ENCODE measurements at regions not wholly inside any gene's neighbourhood (a gene's known extent, or its start where the extent isn't known, plus 50 kb on each side); places are given as distances from the start of the nearest gene placed in this dataset.

DNA sequence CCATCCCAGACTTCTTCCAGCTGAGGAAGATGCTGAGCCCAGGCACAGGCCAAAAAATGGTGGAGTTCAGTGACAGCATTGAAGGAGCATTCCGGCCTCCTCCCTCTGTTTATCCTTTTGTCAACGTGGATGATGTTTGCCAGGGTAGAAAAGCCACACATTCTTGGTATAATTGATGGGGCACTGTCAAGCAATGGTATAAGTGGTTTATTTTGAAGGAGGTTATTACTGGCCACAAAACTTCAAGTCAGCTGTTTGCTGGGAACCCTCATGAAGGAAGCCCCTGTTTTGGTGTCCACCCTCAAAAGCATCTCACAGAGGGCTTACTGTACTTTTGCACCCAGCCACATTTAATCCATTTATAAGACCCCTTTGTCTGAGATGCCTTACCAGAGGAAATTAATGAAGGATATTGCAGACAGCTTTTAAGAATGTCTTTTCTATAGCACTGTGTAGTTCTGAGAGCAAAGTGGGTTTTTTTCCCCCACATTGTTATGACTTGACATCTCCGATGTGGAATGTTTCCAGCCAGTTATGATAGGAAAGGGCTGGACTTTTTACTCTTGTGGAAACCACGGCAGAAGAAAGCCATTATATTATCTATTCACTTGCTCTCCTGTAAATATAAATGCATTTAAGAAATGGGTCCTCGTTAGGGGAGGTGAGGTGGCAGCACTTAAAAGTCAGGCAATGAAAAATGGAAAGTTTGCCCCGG is 95.5 kb upstream of the SPATA31D4 start (continued):
- TF ChIP-seq REST (IDR thresholded peaks at IDR 0.05; ENCODE audit: low read depth, low read length) (no peak), EP300 (IDR thresholded peaks at IDR 0.05; ENCODE audit: borderline replicate concordance in 1 of 2, low read depth in 1 of 2, low read length in 1 of 2) (no peak), MAX (IDR thresholded peaks at IDR 0.05; ENCODE audit: low read depth) (no peak), NFIC (IDR thresholded peaks at IDR 0.05; ENCODE audit: borderline replicate concordance) (no peak), GATA2 (CRISPR knock-in tag; IDR thresholded peaks at IDR 0.05) (no peak), GABPA (IDR thresholded peaks at IDR 0.05; ENCODE audit: low read depth) (no peak), FOXM1 (IDR thresholded peaks at IDR 0.05; ENCODE audit: low read depth) (no peak), MEF2A (IDR thresholded peaks at IDR 0.05; ENCODE audit: borderline replicate concordance, low read depth) (no peak)
- TF ChIP-seq, protein P1, sequence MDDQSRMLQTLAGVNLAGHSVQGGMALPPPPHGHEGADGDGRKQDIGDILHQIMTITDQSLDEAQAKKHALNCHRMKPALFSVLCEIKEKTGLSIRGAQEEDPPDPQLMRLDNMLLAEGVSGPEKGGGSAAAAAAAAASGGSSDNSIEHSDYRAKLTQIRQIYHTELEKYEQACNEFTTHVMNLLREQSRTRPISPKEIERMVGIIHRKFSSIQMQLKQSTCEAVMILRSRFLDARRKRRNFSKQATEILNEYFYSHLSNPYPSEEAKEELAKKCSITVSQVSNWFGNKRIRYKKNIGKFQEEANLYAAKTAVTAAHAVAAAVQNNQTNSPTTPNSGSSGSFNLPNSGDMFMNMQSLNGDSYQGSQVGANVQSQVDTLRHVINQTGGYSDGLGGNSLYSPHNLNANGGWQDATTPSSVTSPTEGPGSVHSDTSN (IDR thresholded peaks at IDR 0.05) = no peak
- TF ChIP-seq, protein P2, sequence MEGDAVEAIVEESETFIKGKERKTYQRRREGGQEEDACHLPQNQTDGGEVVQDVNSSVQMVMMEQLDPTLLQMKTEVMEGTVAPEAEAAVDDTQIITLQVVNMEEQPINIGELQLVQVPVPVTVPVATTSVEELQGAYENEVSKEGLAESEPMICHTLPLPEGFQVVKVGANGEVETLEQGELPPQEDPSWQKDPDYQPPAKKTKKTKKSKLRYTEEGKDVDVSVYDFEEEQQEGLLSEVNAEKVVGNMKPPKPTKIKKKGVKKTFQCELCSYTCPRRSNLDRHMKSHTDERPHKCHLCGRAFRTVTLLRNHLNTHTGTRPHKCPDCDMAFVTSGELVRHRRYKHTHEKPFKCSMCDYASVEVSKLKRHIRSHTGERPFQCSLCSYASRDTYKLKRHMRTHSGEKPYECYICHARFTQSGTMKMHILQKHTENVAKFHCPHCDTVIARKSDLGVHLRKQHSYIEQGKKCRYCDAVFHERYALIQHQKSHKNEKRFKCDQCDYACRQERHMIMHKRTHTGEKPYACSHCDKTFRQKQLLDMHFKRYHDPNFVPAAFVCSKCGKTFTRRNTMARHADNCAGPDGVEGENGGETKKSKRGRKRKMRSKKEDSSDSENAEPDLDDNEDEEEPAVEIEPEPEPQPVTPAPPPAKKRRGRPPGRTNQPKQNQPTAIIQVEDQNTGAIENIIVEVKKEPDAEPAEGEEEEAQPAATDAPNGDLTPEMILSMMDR (IDR thresholded peaks at IDR 0.05) = no peak

DNA sequence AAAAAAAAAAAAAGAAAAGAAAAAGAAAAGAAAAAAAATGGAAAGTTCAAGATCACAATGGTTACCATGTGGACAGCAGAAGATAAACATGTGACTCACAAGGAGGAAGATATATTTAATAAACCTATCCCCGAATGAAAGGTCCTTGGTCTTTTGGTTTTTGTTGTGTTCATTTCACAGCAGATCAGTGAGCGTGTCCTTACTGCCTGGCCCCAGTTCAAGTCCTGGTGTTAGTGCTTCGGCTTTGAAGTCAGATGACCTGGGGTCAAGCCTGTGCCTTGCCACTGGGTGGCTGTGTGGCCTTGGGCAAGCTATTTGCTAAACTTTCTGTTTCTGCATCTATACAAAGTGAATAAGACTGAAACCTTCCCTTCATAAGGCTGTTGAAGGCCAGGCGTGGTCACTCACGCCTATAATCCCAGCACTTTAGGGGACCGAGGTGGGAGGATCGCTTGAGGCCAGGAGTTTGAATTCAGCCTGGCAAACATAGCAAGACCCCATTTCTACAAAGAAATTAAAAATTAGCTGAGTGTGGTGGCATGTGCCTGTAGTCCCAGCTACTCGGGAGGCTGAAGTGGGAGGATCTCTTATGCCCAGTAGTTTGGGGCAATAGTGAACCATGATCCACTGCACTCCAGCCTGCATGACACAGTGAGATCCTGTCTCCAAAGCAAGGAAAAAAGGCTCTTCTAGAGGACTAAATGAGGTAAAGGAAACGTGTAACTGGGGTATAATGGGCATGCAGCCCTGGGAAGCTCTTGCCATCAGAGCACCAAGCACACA is 94.5 kb upstream of the SPATA31D4 start:
- Histone ChIP-seq H3K4me3 (ENCODE audit: low read depth in 2 of 2, low read length in 1 of 2) (no peak overlapping the region), H3K9me2 (no peaks in the 10 kb centered on the region), H3K4me1 (ENCODE audit: control insufficient read depth in 1 of 2, insufficient read depth in 2 of 2, low read depth in 1 of 2, low read length in 1 of 2) (no peaks in the 10 kb centered on the region), H3K27ac (ENCODE audit: low read depth in 2 of 2, low read length in 1 of 2) (no peak overlapping the region), H3K36me3 (replicated peaks in 1 of 2; ENCODE audit: control insufficient read depth in 1 of 2, insufficient read depth in 2 of 2, low read length in 1 of 2) (no peaks in the 10 kb centered on the region), H3K9me3 (no peaks in the 10 kb centered on the region), H4K20me1 (ENCODE audit: insufficient read depth) (no peaks in the 10 kb centered on the region), H3K79me2 (ENCODE audit: insufficient read depth) (no peaks in the 10 kb centered on the region), H3F3A (replicated peaks; ENCODE audit: insufficient read depth) (no peaks in the 10 kb centered on the region), H3K27me3 (ENCODE audit: insufficient read depth) (no peaks in the 10 kb centered on the region), H3K9ac (no peak overlapping the region), H2AFZ (ENCODE audit: low read depth) (no peak overlapping the region), H3K4me2 (no peak overlapping the region)
- ChIA-PET POLR2A (no interaction called here), CTCF (interaction anchor here (0.6 kb wide), 1 partner anchor 35 kb away, joined by 4 read pairs; no protein-coding TSS in a partner anchor)
- DNase-seq = no peak
- 87% methylated on average over 9 of the region's 9 CpGs for WGBS (ENCODE audit: low lambda C conversion rate)
- TF ChIP-seq RAD21 (IDR thresholded peaks at IDR 0.05; ENCODE audit: low read length) = no peak
- no peak for TF ChIP-seq ELF1 (IDR thresholded peaks at IDR 0.05)
- TF ChIP-seq, protein P3, sequence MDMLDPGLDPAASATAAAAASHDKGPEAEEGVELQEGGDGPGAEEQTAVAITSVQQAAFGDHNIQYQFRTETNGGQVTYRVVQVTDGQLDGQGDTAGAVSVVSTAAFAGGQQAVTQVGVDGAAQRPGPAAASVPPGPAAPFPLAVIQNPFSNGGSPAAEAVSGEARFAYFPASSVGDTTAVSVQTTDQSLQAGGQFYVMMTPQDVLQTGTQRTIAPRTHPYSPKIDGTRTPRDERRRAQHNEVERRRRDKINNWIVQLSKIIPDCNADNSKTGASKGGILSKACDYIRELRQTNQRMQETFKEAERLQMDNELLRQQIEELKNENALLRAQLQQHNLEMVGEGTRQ (IDR thresholded peaks at IDR 0.05; ENCODE audit: borderline replicate concordance, low read depth, low read length) = no peak
- TF ChIP-seq MEF2A (IDR thresholded peaks at IDR 0.05; ENCODE audit: borderline replicate concordance, low read depth) = no peak
- no peak for TF ChIP-seq TCF12 (IDR thresholded peaks at IDR 0.05)
- TF ChIP-seq POLR2AphosphoS5 (IDR thresholded peaks at IDR 0.05; ENCODE audit: low read depth, low read length) = no peak
- no peak for TF ChIP-seq RXRA (IDR thresholded peaks at IDR 0.05; ENCODE audit: borderline replicate concordance, low read depth)
- no peak for TF ChIP-seq RCOR1 (IDR thresholded peaks at IDR 0.05; ENCODE audit: low read length)
- no peak for TF ChIP-seq NRF1 (IDR thresholded peaks at IDR 0.05; ENCODE audit: low read depth, low read length)
- no peak for TF ChIP-seq FOXJ3 (CRISPR knock-in tag; IDR thresholded peaks at IDR 0.05)
- TF ChIP-seq TEAD4 (IDR thresholded peaks at IDR 0.05; ENCODE audit: borderline replicate concordance, insufficient read depth) = no peak
- TF ChIP-seq EZH2phosphoT487 (IDR thresholded peaks at IDR 0.05; ENCODE audit: borderline replicate concordance, low read depth) = no peak
- no peak for TF ChIP-seq FOSL2 (IDR thresholded peaks at IDR 0.05; ENCODE audit: borderline replicate concordance, low read depth)
- no peak for TF ChIP-seq NFIC (IDR thresholded peaks at IDR 0.05; ENCODE audit: borderline replicate concordance)
- TF ChIP-seq, protein P4, sequence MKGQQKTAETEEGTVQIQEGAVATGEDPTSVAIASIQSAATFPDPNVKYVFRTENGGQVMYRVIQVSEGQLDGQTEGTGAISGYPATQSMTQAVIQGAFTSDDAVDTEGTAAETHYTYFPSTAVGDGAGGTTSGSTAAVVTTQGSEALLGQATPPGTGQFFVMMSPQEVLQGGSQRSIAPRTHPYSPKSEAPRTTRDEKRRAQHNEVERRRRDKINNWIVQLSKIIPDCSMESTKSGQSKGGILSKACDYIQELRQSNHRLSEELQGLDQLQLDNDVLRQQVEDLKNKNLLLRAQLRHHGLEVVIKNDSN (IDR thresholded peaks at IDR 0.05; ENCODE audit: borderline replicate concordance, low read depth) = no peak
